Urinary bladder (tissue), 3 donors: ENCODE measurements at regions not wholly inside any gene's neighbourhood (a gene's known extent, or its start where the extent isn't known, plus 50 kb on each side); places are given as distances from the start of the nearest gene placed in this dataset.
A peak's percentile ranks its signal among the peaks of the same experiment; 100 is the strongest.
"Not testable (repeated sequence)": the region's sequence is repeated elsewhere in the genome, so short reads cannot be mapped to it uniquely, and the experiment has no call there.

Source experiments
- DNase-seq: peaks from one replicate; pipeline ENCODE4 v3.0.0-alpha.2; 2015; ENCODE audit errors: extremely low spot score
- H3K27ac ChIP-seq: one replicate; pipeline ENCODE4 v1.5.1; 2013; ENCODE audit warnings: low read depth, mild to moderate bottlenecking, moderate library complexity
- H3K36me3 ChIP-seq: one replicate; pipeline ENCODE4 v1.6.1; 2013; ENCODE audit warnings: mild to moderate bottlenecking, moderate library complexity; ENCODE audit not compliant: insufficient read depth
- H3K4me1 ChIP-seq: one replicate; pipeline ENCODE4 v1.6.1; 2013; ENCODE audit warnings: mild to moderate bottlenecking, moderate library complexity; ENCODE audit not compliant: insufficient read depth
- H3K4me3 ChIP-seq: one replicate; pipeline ENCODE4 v1.5.1; 2013; ENCODE audit warnings: low read depth, low read length
- WGBS: extraction: QIAGEN DNeasy Blood & Tissue Kit; methylation state at CpG from one replicate; pipeline ENCODE4 v1.1.7; 2013; 5-methylcytosine and 5-hydroxymethylcytosine counted together
- donor health status: healthy with polysubstance abuse.
- donor health status: healthy.

GRCh38 chr1:233744779-233745513 is 131.0 kb downstream of the KCNK1 start:
- Histone ChIP-seq H3K27ac (no peak overlapping the region), H3K4me3 (no peak overlapping the region), H3K36me3 (no peaks in the 10 kb centered on the region), H3K4me1 (no peaks in the 10 kb centered on the region)
- 13% methylated on average over 3 of the region's 3 CpGs for WGBS
- no peak for DNase-seq

GRCh38 chr1:233750139-233750538 is 136.2 kb downstream of the KCNK1 start:
- H3K4me1 ChIP-seq, result no peaks in the 10 kb centered on the region
- no peak for DNase-seq
- no peak overlapping the region for H3K27ac ChIP-seq
- WGBS, result 92% methylated on average over 1 of the region's 1 CpG
- H3K4me3 ChIP-seq, result no peak overlapping the region
- no peaks in the 10 kb centered on the region for H3K36me3 ChIP-seq

GRCh38 chr1:233759665-233760064 is 144.8 kb upstream of the SLC35F3 start:
- no peak overlapping the region for H3K4me3 ChIP-seq
- 39% methylated on average over 1 of the region's 1 CpG for WGBS
- H3K27ac ChIP-seq, result no peak overlapping the region
- no peaks in the 10 kb centered on the region for H3K36me3 ChIP-seq
- H3K4me1 ChIP-seq, result no peaks in the 10 kb centered on the region
- no peak for DNase-seq

GRCh38 chr1:233764304-233764703 is 140.2 kb upstream of the SLC35F3 start:
- WGBS, result 84% methylated on average over 3 of the region's 3 CpGs
- not testable (repeated sequence) for DNase-seq, H3K36me3 ChIP-seq, H3K27ac ChIP-seq, H3K4me1 ChIP-seq, H3K4me3 ChIP-seq

- no peak for DNase-seq
- no peak overlapping the region for H3K27ac ChIP-seq
- 90% methylated on average over 1 of the region's 1 CpG for WGBS
- H3K36me3 ChIP-seq, result no peaks in the 10 kb centered on the region
- no peak overlapping the region for H3K4me3 ChIP-seq
- no peaks in the 10 kb centered on the region for H3K4me1 ChIP-seq
Measured at GRCh38 chr1:233777566-233777965, 126.9 kb upstream of the SLC35F3 start.

- Histone ChIP-seq H3K4me1 (no peaks in the 10 kb centered on the region), H3K36me3 (no peaks in the 10 kb centered on the region), H3K27ac (no peak overlapping the region), H3K4me3 (no peak overlapping the region)
- 96% methylated on average over 2 of the region's 2 CpGs for WGBS
- no peak for DNase-seq
Measured at GRCh38 chr1:233780049-233780448, 124.4 kb upstream of the SLC35F3 start.

GRCh38 chr1:233782937-233783586 is 121.4 kb upstream of the SLC35F3 start:
- Histone ChIP-seq H3K27ac (no peak overlapping the region), H3K4me1 (no peaks in the 10 kb centered on the region), H3K4me3 (no peak overlapping the region), H3K36me3 (no peaks in the 10 kb centered on the region)
- WGBS, result 87% methylated on average over 9 of the region's 9 CpGs
- DNase-seq, result no peak

- no peak overlapping the region for H3K27ac ChIP-seq
- no peak overlapping the region for H3K4me3 ChIP-seq
- DNase-seq, result no peak
- H3K4me1 ChIP-seq, result no peaks in the 10 kb centered on the region
- WGBS, result 85% methylated on average over 3 of the region's 3 CpGs
- no peaks in the 10 kb centered on the region for H3K36me3 ChIP-seq
Measured at GRCh38 chr1:233787599-233787998, 116.9 kb upstream of the SLC35F3 start.

GRCh38 chr1:233788687-233789086 is 115.8 kb upstream of the SLC35F3 start:
- Histone ChIP-seq H3K36me3 (no peaks in the 10 kb centered on the region), H3K27ac (no peak overlapping the region), H3K4me3 (no peak overlapping the region), H3K4me1 (no peaks in the 10 kb centered on the region)
- no peak for DNase-seq

- Histone ChIP-seq H3K27ac (no peak overlapping the region), H3K4me1 (no peaks in the 10 kb centered on the region), H3K36me3 (no peaks in the 10 kb centered on the region), H3K4me3 (no peak overlapping the region)
- 82% methylated on average over 3 of the region's 3 CpGs for WGBS
- DNase-seq, result no peak
Measured at GRCh38 chr1:233790121-233790520, 114.4 kb upstream of the SLC35F3 start.

GRCh38 chr1:233790662-233791371 is 113.7 kb upstream of the SLC35F3 start:
- Histone ChIP-seq H3K4me1 (no peaks in the 10 kb centered on the region), H3K36me3 (no peaks in the 10 kb centered on the region), H3K4me3 (no peak overlapping the region), H3K27ac (no peak overlapping the region)
- WGBS, result 39% methylated on average over 8 of the region's 8 CpGs
- DNase-seq, result peak; percentile 4

GRCh38 chr1:233791372-233791703 is 113.1 kb upstream of the SLC35F3 start:
- H3K36me3 ChIP-seq, result no peaks in the 10 kb centered on the region
- WGBS, result 8% methylated on average over 1 of the region's 1 CpG

GRCh38 chr1:233791721-233792120 is 112.8 kb upstream of the SLC35F3 start:
- H3K4me1 ChIP-seq, result no peaks in the 10 kb centered on the region
- 74% methylated on average over 6 of the region's 6 CpGs for WGBS
- no peak overlapping the region for H3K4me3 ChIP-seq
- no peak for DNase-seq
- H3K36me3 ChIP-seq, result no peaks in the 10 kb centered on the region
- H3K27ac ChIP-seq, result no peak overlapping the region

More at GRCh38 chr1:233791372-233791703, 113.1 kb upstream of the SLC35F3 start:
- Histone ChIP-seq H3K4me3 (no peak overlapping the region), H3K4me1 (no peaks in the 10 kb centered on the region), H3K27ac (no peak overlapping the region)
- DNase-seq, result no peak

GRCh38 chr1:233794863-233795262 is 109.6 kb upstream of the SLC35F3 start:
- H3K36me3 ChIP-seq, result no peaks in the 10 kb centered on the region
- H3K27ac ChIP-seq, result no peak overlapping the region
- H3K4me3 ChIP-seq, result no peak overlapping the region
- 95% methylated on average over 2 of the region's 2 CpGs for WGBS
- no peak for DNase-seq
- H3K4me1 ChIP-seq, result no peaks in the 10 kb centered on the region
